ENCODE measurements at regions not wholly inside any gene's neighbourhood (a gene's known extent, or its start where the extent isn't known, plus 50 kb on each side); places are given as distances from the start of the nearest gene placed in this dataset.
A peak's percentile ranks its signal among the peaks of the same experiment; 100 is the strongest.

DNA sequence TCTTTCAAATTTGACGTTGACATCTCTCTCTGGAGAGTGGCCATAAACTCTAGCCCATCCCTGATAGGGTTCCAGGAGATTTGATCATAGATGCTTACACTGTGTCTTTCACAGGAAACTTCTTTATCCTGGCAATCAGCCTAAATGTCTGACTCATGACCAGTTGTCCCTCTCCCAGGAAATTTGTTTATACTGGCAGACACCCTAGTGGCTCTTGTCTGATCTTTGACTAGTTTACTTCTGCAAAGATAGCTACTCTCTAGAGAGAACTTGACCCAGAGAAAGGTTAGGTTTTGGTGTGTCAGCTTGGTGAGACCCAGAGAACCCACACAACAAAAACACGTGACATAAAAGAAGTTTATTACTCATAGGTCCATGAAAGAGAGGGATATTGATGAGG lies 509.8 kb downstream of the CENPC start:
- H3K4me3 ChIP-seq (ENCODE audit: low read length), result no peak overlapping the region
- TF ChIP-seq, protein P1, sequence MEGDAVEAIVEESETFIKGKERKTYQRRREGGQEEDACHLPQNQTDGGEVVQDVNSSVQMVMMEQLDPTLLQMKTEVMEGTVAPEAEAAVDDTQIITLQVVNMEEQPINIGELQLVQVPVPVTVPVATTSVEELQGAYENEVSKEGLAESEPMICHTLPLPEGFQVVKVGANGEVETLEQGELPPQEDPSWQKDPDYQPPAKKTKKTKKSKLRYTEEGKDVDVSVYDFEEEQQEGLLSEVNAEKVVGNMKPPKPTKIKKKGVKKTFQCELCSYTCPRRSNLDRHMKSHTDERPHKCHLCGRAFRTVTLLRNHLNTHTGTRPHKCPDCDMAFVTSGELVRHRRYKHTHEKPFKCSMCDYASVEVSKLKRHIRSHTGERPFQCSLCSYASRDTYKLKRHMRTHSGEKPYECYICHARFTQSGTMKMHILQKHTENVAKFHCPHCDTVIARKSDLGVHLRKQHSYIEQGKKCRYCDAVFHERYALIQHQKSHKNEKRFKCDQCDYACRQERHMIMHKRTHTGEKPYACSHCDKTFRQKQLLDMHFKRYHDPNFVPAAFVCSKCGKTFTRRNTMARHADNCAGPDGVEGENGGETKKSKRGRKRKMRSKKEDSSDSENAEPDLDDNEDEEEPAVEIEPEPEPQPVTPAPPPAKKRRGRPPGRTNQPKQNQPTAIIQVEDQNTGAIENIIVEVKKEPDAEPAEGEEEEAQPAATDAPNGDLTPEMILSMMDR (conservative IDR thresholded peaks at IDR 0.05; ENCODE audit: low read depth, low read length), result no peak
- DNase-seq (ENCODE audit: low read depth), result peak; percentile 33

DNA sequence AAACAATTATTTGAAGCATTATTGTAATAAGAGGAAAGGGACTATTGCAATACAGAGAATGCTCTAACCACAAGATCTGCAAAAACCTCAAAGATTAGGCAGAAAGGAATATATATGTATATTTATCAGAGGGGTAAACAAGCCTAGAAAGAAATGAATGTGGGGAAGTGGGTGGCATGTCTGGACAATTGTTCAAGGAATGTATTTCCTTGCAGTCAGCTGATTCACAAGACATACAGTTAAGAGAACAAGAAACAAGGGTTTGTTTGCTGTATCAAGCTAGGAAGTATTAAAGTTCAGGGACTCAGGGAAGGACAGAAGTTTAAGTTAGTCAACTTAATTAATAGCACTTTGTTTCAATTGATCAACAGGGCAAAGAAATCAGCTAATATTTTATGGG lies 514.7 kb downstream of the CENPC start:
- TF ChIP-seq, protein P1 (conservative IDR thresholded peaks at IDR 0.05; ENCODE audit: low read depth, low read length), result no peak
- H3K4me3 ChIP-seq (ENCODE audit: low read length), result no peak overlapping the region
- DNase-seq (ENCODE audit: low read depth), result no peak

DNA sequence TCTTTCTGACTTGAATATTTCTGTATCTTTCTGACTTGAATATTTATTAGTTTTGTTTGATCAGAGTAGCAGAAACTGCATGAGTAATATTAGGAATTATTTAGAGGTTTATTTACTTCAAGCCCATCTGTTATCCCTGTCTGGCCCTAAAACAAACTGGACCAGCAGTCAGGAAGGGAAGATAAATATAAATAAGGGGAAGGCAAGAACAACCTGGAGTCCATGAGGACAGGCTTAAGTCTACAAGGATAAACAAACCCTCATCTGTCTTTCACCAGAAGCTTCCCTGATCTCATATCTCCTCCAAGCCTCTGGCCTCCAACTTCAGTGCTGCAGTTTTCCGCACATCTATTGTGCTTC lies 524.9 kb downstream of the CENPC start:
- TF ChIP-seq, protein P1 (conservative IDR thresholded peaks at IDR 0.05; ENCODE audit: low read depth, low read length), result no peak
- DNase-seq (ENCODE audit: low read depth), result no peak
- H3K4me3 ChIP-seq (ENCODE audit: low read length), result no peak overlapping the region

DNA sequence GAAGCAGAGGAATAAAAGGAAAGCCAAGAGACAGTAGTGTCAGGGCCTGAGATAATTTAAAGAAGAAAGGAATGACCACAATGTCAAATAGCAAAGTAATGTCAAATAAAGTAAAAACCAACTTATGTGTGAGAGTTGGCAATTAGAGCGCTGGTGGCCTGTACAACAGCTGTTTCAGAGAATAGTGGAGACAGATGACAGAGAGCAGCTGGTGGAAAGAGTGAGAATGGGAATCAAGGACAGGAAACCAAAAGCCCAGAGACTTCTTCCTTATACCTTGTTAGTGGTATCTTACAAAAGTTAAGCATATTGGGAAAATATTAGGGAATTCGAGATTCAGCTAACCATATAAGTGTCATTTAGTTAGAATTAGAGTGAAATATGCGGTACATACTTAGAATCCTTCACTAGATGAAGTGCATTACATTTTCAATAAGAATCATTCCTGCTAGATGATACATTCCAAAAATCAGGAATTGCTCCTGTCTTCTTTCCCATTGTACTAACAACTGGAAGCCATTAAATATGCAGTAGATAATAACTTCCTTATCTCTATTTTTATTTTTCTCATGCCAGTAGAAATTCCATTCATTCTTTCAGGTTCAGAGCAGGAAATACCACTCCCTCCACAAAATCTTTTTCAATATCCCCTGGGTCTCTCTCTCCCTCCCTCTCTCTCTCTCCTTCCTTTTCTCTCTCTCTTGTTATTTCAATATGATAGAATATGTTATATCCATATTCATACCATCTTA lies 525.4 kb downstream of the CENPC start:
- H3K4me3 ChIP-seq (ENCODE audit: low read length), result no peak overlapping the region
- TF ChIP-seq, protein P1 (conservative IDR thresholded peaks at IDR 0.05; ENCODE audit: low read depth, low read length), result no peak
- no peak for DNase-seq (ENCODE audit: low read depth)

DNA sequence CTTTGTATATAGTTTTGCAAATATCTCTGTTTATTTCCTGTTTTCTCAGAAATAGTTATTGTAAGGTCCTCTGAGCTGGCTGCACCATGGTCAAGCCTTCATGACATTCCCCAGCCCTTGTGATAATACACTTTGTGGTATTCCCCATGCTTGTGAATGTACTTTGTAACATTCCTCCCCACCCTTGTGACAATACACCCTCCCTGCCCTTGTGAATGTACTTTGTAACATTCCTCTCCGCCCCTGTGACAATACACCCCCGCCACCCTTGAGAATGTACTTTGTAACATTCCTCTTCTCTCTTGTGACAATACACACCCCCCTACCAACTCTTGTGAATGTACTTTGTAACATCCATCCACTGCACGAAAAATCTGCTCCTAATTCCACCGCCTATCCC lies 530.7 kb downstream of the CENPC start:
- TF ChIP-seq, protein P1 (conservative IDR thresholded peaks at IDR 0.05; ENCODE audit: low read depth, low read length), result no peak
- no peak for DNase-seq (ENCODE audit: low read depth)

DNA sequence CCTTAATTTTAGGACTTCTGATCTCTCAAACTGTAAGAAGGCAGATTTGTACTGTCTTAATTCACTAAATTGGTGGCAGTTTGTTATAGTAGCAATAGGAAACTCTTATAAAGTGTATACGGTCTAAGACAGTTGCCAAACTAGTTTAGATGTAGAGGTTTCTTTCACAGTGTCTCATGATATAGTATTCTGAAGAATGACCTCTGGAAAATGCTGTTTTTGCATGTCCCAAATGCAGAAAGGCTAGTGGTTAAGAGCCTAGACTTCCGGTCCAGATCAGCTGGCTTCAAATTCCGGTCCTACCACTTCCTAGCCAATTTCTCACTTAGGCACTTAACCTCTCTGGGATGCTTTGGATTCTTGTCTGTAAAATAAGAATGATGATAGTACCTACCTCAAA lies 538.5 kb downstream of the CENPC start:
- no peak overlapping the region for H3K4me3 ChIP-seq (ENCODE audit: low read length)
- TF ChIP-seq, protein P1 (conservative IDR thresholded peaks at IDR 0.05; ENCODE audit: low read depth, low read length), result no peak
- DNase-seq (ENCODE audit: low read depth), result no peak

More for the DNA sequence above, 530.7 kb downstream of the CENPC start:
- H3K4me3 ChIP-seq (ENCODE audit: low read length), result no peak overlapping the region

DNA sequence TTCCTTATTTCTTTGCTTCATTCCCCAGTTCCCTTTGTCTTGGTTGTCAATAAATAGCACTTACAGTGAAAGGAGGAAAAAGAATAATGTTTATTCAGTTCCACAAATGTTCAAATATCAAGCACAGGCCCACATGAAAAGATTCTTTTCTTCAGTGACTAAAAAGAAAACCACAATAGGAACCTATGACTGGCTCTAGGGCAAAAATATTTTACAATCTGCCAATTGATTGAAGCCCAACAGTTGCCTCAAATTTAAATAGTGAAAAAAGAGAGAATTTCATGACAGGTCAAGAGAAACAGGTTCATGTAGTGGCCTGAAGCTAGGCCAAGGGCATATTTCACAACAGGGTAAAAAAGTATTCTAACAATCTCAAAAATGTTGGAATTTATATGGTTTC lies 553.8 kb downstream of the CENPC start:
- H3K4me3 ChIP-seq (ENCODE audit: low read length), result no peak overlapping the region
- TF ChIP-seq, protein P1 (conservative IDR thresholded peaks at IDR 0.05; ENCODE audit: low read depth, low read length), result no peak
- DNase-seq (ENCODE audit: low read depth), result no peak

All from retinal pigment epithelial cell (primary cell).